ENCODE measurements at regions not wholly inside any gene's neighbourhood (a gene's known extent, or its start where the extent isn't known, plus 50 kb on each side); places are given as distances from the start of the nearest gene placed in this dataset.

GRCh38 chr13:71967990-71968389 lies 101.0 kb upstream of the DACH1 start:
- no peak for DNase-seq (ENCODE audit: low read depth)

- no peak for DNase-seq (ENCODE audit: low read depth)
Observed at GRCh38 chr13:71964491-71965100, 97.6 kb upstream of the DACH1 start.

- no peak for DNase-seq (ENCODE audit: low read depth)
Observed at GRCh38 chr13:71962735-71963134, 95.7 kb upstream of the DACH1 start.

GRCh38 chr13:71962126-71962525 lies 95.1 kb upstream of the DACH1 start:
- DNase-seq (ENCODE audit: low read depth): no peak

DNA sequence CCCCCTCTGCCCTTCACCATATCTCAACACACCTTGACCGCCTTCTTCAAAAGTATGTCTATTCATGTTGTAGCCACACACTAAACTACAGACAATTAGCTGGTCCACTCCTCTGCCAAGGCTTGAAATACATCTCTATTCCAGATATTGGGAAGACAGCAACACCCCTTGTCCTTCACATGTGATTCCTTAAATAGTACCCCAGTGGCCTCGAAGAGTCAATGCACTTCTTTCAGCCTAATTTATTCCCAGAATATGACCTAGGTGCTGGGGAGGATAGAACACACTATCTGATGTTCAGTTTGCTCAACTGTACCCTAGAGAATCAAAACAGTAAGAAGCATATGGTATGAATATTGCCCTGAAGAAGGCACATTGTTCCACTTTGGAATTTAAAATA lies 82.4 kb upstream of the DACH1 start:
- no peak for DNase-seq (ENCODE audit: low read depth)

DNA sequence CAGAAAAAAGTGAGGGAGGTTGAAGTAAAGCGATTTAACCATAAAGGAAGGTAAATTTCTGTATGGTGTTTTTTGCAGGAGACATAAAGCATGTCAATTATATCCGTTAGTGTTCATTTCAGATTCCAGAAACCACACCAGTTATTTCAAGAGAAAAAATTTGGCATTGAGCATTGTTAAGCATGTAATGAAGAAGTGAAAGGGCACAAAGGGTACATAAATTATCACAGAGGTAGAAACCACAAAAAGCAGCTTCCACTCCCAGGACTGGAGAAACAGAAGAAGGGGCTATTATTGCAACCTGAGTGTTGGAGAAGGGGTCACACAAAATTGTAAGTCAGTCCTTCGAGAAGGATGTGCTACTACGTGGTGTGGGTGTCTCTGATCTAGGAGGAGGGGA lies 72.2 kb upstream of the DACH1 start:
- no peak for DNase-seq (ENCODE audit: low read depth)

GRCh38 chr13:71935166-71935840 lies 68.3 kb upstream of the DACH1 start:
- DNase-seq (ENCODE audit: low read depth): no peak

DNA sequence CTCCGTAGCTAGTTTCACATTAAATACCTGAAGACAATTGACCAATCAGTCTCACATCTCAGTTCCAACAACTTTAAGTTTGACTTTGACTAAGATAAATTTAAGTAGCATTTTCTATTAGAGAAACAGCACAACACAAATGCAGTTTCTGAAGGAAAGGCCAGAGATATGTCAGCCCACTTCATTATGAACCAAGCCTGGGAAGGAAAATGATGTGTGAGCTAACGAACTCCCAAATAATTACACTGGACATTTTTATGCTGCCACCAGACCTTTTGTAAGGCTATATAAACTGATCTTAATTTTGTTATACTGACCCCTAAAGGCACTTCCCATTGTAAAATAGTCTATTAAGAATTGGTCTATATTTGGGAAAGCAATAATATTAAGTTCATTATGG lies 57.9 kb upstream of the DACH1 start:
- no peak for DNase-seq (ENCODE audit: low read depth)

GRCh38 chr13:71922194-71922593 lies 55.2 kb upstream of the DACH1 start:
- DNase-seq (ENCODE audit: low read depth): no peak

Measured in stimulated activated CD8-positive, alpha-beta memory T cell treated with anti-CD3 and anti-CD28 coated beads, Interleukin-12 subunit alpha, Interleukin-12 subunit beta, amount 100 ng/mL, for 1 hour (primary cell).